Duodenal mucosa (tissue), 2 donors: ENCODE measurements at regions not wholly inside any gene's neighbourhood (a gene's known extent, or its start where the extent isn't known, plus 50 kb on each side); places are given as distances from the start of the nearest gene placed in this dataset.
"Not testable (repeated sequence)": the region's sequence is repeated elsewhere in the genome, so short reads cannot be mapped to it uniquely, and the experiment has no call there.

ENCODE experiments used
- H3K27ac ChIP-seq: one replicate; pipeline ENCODE4 v1.7.0; 2013; ENCODE audit warnings: low read depth, low read length
- H3K27me3 ChIP-seq, 2 donors: one replicate each; pipeline ENCODE4 v1.7.0; 2013; ENCODE audit warnings: low read length in 2 of 2, control low read depth in 1 of 2; ENCODE audit not compliant: insufficient read depth in 2 of 2, control insufficient read depth in 1 of 2
- H3K36me3 ChIP-seq, 2 donors: one replicate each; pipeline ENCODE4 v1.7.0; 2013; ENCODE audit warnings: low read length in 2 of 2, control low read depth in 1 of 2; ENCODE audit not compliant: insufficient read depth in 2 of 2, control insufficient read depth in 1 of 2
- H3K4me1 ChIP-seq, 2 donors: one replicate each; pipeline ENCODE4 v1.7.0; 2013; ENCODE audit warnings: low read length in 2 of 2, control low read depth in 1 of 2; ENCODE audit not compliant: insufficient read depth in 2 of 2, control insufficient read depth in 1 of 2
- H3K4me3 ChIP-seq, 2 donors: one replicate each; pipeline ENCODE4 v1.7.0; 2013; ENCODE audit warnings: low read length in 2 of 2, low read depth in 1 of 2
- H3K9ac ChIP-seq, 2 donors: one replicate each; pipeline ENCODE4 v1.7.0; 2013; ENCODE audit warnings: low read length in 2 of 2, low read depth in 1 of 2
- H3K9me3 ChIP-seq, 2 donors: one replicate each; pipeline ENCODE4 v1.7.0; 2013; ENCODE audit warnings: low read length in 2 of 2, control low read depth in 1 of 2; ENCODE audit not compliant: control insufficient read depth in 1 of 2

DNA sequence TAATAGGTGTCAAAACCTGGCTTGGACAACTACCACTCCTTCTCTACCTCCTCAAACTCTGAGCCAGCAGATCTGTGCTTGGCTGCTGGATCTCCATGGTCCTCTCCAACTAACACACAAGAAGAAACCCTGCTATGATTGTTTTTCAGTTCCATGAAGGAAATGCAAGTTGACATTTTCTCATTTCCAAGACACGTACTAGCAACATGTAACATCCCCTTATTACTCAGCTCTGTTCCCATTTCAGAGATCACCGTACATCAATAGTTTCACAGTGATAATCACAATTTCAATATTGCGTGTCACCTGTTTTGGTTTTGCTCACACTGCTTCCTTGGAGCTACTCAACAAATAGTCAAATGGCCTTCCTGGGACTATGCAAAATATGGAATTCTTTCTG is 544.6 kb upstream of the DEFB115 start:
- H3K4me3 ChIP-seq, H3K36me3 ChIP-seq, H3K9ac ChIP-seq, H3K27me3 ChIP-seq, H3K27ac ChIP-seq, H3K9me3 ChIP-seq, H3K4me1 ChIP-seq: not testable (repeated sequence)

DNA sequence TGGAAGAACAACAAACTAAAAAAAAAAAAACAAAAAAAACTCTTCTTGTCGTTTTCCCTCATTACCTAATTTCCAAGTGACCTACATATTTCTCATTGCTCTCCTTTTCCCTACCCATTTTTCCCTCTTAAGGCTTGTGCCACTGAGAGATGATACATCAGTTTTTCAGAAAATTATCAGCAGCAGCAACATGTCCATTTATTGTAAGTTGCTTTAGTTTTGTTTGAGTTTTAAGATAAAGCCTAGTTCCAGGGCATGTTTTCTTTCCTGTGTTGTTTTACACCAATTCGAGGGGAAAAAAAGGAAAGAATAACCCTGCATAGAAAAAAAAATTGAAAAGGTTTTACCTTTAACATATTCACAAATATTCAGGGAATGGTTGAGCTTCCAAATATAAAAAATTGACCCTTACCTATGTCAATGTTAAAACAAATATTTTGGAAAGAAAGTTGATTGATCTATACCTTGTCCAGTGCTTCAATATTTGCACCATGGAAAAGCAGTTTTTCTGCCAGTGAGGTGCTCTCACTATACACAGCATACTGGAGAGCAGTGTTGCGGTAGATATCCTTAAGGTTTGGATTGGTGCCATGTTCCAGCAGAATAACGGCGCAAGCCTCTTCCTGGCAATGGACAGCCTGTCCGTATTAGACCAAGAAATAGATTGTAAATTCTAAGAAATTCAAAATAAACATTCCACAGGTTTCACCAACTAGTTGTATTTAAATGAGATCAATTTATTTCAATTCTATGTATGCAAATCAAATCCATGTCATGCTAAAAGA is 537.9 kb upstream of the DEFB115 start:
- not testable (repeated sequence) for H3K27me3 ChIP-seq, H3K4me1 ChIP-seq, H3K9me3 ChIP-seq, H3K27ac ChIP-seq, H3K9ac ChIP-seq, H3K4me3 ChIP-seq, H3K36me3 ChIP-seq

DNA sequence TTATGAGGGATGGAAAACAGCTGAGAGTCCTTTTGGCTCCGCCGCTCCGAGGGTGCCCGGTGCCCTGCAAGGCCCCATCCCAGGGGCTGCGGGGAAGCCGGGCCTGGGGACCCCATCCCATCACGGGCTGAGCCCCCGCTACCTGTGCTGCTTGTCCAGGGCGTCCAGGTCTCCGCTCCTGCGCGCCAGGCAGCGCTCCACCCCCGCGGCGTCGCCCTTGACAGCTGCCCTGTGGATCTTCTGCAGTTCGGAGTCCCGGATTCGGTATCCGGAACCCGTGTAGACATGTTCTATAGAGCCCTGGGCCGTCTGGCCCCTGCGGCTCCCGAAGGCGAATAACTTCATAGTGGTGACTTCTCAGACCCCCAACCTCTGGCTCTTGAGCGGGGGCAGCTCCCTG is 534.0 kb upstream of the DEFB115 start:
- H3K27ac ChIP-seq, H3K27me3 ChIP-seq, H3K9me3 ChIP-seq, H3K4me1 ChIP-seq, H3K36me3 ChIP-seq: not testable (repeated sequence)
- Histone ChIP-seq H3K4me3 (peak overlapping the region; percentile 40 to 51), H3K9ac (peak overlapping the region in 1 of 2 donors; percentile 25)

DNA sequence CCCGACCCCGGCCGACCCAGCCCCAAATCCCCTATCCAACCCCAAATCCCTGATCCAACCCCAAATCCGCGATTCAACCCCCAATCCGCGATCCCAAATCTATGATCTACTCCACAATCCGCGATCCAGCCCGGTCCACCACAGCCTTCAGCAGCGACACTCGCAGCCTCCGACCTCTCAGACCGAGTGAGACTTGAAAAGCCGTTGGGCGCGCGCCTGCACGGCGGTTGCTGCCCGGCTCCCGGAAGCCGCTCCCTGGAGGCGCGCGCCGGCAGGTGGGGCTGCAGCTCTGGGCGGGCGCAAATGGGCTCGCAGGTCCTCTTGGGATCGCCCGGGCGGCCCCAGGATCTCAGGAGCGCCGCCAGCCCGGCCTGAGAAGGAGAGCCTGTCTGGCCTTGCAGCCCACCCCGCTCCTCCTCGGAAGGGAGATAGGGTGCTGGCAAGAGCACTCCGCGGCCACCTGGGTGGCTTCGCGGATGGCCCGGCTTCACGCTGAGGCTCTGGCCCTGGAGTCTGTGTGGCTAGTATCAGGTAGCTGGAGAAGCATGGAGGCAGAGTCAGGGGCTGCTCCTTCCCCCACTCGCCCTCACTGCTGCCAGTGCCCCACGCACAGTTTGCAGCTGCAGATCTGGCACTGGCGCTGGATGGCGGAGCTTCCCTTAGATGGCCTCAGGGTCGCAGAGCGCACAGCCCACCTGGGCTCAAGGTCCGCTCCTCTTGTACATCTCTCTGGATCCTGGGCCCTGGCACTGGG is 533.4 kb upstream of the DEFB115 start:
- H3K27me3 ChIP-seq, H3K36me3 ChIP-seq, H3K4me1 ChIP-seq, H3K9me3 ChIP-seq, H3K27ac ChIP-seq: not testable (repeated sequence)
- Histone ChIP-seq H3K4me3 (peak overlapping the region; percentile 60), H3K9ac (peak overlapping the region; percentile 33 to 54)

DNA sequence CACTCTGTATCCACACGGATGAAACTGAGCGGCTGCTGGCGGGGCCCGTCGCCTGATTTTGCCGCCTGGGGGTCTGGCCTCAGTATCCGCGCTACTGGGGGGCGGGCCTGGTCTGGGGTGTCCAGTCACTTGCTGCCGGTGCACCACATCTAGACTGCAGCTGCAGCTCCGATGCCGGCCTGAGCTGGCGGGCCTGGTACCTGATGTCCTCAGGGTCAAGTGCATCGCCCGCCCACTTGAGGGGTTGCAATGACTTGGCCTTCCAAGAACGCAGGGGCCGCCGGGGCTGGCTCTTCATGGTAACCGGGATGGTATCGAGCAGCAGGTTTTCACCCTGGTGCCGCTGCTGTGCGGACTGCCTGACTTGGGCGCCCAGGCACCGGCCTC is 532.8 kb upstream of the DEFB115 start:
- Histone ChIP-seq H3K4me3 (peak overlapping the region; percentile 60), H3K9ac (peak overlapping the region in 1 of 2 donors; percentile 33)
- not testable (repeated sequence) for H3K27me3 ChIP-seq, H3K4me1 ChIP-seq, H3K27ac ChIP-seq, H3K36me3 ChIP-seq, H3K9me3 ChIP-seq

DNA sequence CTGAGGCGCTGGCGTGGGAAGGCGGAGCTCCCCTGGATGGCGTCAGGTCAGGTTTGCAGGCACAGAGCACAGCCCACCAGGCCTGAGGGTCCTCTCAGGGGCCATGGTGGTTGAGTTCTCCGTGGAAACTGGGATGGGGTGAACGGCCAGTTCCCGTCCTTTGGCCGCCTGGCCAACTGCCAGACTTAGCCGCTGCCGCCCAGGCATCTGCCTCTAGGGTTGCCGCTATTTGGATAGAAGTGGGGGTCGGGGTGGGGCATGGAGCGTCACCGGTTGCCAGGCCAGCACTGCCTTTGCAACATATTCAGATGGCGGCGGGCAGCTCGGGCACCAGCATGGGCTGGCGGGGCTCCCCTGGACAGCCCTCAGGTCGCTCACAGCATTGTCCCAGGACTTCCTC is 532.3 kb upstream of the DEFB115 start:
- H3K27ac ChIP-seq, H3K9me3 ChIP-seq, H3K36me3 ChIP-seq, H3K4me1 ChIP-seq, H3K9ac ChIP-seq, H3K27me3 ChIP-seq: not testable (repeated sequence)
- H3K4me3 ChIP-seq = peak overlapping the region in 1 of 2 donors; percentile 60

DNA sequence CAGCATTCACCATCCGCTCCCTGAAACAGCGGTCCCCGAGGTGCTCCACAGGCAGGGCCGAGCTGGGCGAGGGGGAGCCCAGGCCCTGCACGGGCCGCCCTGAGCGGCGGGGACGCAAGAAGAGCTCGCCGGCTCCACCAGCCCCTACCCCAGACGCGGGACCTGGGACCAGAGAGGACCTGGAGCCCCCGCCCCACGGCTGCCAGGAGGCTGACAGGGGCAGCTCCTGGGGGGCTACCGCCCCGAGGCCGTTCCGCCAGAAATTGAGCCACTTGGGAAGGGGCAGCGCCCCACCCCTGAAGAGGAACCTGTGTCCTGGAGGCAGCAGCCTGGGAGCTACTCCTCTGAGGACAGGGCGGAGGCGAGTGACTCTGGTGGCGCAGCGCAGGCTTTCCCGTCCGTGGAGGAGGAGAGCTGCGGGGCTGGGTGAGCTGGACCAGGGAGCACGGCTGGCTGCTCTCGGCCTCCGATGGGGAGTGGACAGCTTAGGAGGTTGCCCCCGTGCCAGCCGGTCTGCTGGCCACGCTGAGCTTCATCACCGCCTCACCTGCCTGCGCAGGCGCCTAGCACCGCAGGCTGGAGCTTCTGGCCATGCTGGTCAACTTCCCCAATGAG is 529.1 kb upstream of the DEFB115 start:
- not testable (repeated sequence) for H3K9me3 ChIP-seq, H3K4me1 ChIP-seq, H3K27ac ChIP-seq, H3K36me3 ChIP-seq, H3K9ac ChIP-seq, H3K27me3 ChIP-seq, H3K4me3 ChIP-seq
